Activated CD4-positive, alpha-beta T cell treated with anti-CD3 and anti-CD28 coated beads for 36 hours (primary cell): ENCODE measurements at regions not wholly inside any gene's neighbourhood (a gene's known extent, or its start where the extent isn't known, plus 50 kb on each side); places are given as distances from the start of the nearest gene placed in this dataset.

ENCODE experiments used
- ATAC-seq: fragments of 200-7000 bp; cut with Tn5 transposase; one replicate; pipeline ENCODE4 v1.10.0; 2021; ENCODE audit warnings: mild to moderate bottlenecking, moderate library complexity
- CTCF ChIA-PET: fragments of 350-600 bp; sonication (Branson Sonifier 250); formaldehyde crosslinking; loops from one replicate; lab custom pipeline; 2021; ENCODE audit warnings: antibody characterized with exemption; lab: Charles Lee
- POLR2A ChIA-PET: fragments of 350-600 bp; sonication (Branson Sonifier 250); formaldehyde crosslinking; loops from one replicate; lab custom pipeline; 2021; ENCODE audit warnings: antibody characterized with exemption, inconsistent platforms; lab: Charles Lee
- DNase-seq: peaks from one replicate; pipeline ENCODE4 v3.0.0-alpha.2; 2020
- H3K27ac Mint-ChIP-seq: one replicate; pipeline ENCODE4 v1.8.0; 2021; ENCODE audit warnings: mixed read lengths
- H3K27me3 Mint-ChIP-seq: one replicate; pipeline ENCODE4 v1.8.0; 2021; ENCODE audit warnings: mixed read lengths
- H3K36me3 Mint-ChIP-seq: one replicate; pipeline ENCODE4 v1.8.0; 2021; ENCODE audit warnings: low read depth, mixed read lengths
- H3K4me1 Mint-ChIP-seq: one replicate; pipeline ENCODE4 v1.8.0; 2021; ENCODE audit warnings: mixed read lengths
- H3K4me3 Mint-ChIP-seq: one replicate; pipeline ENCODE4 v1.8.0; 2021; ENCODE audit warnings: mild to moderate bottlenecking, moderate library complexity, mixed read lengths
- H3K9me3 Mint-ChIP-seq: one replicate; pipeline ENCODE4 v1.8.0; 2021; ENCODE audit warnings: low read depth, mixed read lengths
- intact Hi-C, 2 experiments: fragments of 100-400 bp; cut with DNase I in 1 of 2; cut with micrococcal nuclease in 1 of 2; formaldehyde crosslinking; loops; one replicate each; pipeline versions ENCODE4 v1.14.2 to v1.15.1; 2022 to 2024; cut with DNase I, micrococcal nuclease

DNA sequence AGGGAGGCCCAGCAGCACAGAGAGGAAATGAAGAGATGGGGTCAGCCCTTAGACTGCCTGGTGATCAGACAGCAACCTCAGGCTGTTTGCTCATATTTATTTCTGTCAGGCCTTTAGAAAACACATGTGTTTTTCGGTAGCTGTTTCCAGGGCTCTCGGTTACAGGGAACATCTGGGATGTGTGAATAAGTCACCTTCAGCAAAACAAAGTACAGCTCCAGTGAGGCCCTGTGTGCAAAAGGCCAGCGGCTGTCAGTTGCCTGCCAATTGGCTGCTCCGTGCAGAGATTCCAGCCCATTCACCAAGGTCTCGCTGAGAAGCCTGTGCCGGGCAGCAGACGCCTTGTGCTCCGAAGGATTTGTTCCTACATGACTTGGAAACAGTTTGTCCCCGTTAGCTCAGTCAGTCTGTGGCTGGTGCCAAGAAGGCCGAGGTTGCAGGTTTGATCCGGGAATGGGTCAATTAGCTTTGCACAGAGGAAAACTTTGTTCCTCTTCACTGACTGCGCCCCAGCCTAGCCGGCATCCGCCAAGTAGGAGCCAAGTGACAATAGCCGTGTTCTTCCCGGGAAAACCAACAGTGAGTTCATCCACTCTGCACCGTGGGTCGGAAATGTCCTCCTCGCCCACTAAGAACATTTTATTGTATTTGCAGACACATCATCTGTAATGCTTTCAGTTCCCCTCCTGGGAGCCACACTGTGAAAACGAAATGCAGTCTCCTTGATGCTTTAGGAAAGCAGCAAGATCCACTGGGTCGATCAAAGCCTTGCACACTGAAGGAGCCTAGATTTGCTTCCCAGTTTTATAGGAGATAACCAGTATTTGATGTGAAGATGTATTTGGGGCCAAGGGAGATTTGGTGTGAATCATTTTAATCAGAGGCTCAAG is 315.4 kb upstream of the CDYL start:
- ChIA-PET POLR2A (no interaction called here), CTCF (no interaction called here)
- Mint-ChIP-seq H3K36me3 (no peaks in the 10 kb centered on the region), H3K27ac (no peak overlapping the region), H3K4me1 (no peaks in the 10 kb centered on the region), H3K4me3 (no peak overlapping the region), H3K9me3 (no peaks in the 10 kb centered on the region), H3K27me3 (peaks cover 9% of the 10 kb centered on the region)
- DNase-seq (no peak), ATAC-seq (no peak)
- intact Hi-C loops, result no loop called here

DNA sequence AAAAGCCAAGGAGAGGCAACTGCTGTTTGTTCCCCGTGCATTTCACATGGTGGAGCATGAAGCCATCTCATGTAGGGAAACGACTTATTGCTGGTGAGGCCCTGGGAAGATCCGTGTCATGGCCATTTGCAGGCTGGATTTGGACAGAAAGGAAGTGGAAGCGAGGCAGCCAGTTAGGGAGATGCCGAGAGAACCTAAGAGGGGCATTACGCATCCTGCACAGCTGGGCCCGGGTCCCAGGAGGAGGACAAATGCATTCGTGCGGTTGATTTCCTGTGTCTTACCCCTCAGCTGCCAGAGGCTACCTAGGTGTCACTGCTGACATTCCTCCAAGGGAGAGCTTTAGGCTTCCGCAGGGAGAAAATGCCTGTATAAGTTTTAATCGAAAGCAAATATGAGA is 316.2 kb upstream of the CDYL start:
- no peaks in the 10 kb centered on the region for H3K36me3 Mint-ChIP-seq
- ChIA-PET POLR2A (no interaction called here), CTCF (no interaction called here)
- H3K4me1 Mint-ChIP-seq, result no peaks in the 10 kb centered on the region
- H3K4me3 Mint-ChIP-seq, result no peak overlapping the region
- DNase-seq (no peak), ATAC-seq (no peak)
- peaks cover 12% of the 10 kb centered on the region for H3K27me3 Mint-ChIP-seq
- no peak overlapping the region for H3K27ac Mint-ChIP-seq
- intact Hi-C loops, result no loop called here
- H3K9me3 Mint-ChIP-seq, result no peaks in the 10 kb centered on the region

DNA sequence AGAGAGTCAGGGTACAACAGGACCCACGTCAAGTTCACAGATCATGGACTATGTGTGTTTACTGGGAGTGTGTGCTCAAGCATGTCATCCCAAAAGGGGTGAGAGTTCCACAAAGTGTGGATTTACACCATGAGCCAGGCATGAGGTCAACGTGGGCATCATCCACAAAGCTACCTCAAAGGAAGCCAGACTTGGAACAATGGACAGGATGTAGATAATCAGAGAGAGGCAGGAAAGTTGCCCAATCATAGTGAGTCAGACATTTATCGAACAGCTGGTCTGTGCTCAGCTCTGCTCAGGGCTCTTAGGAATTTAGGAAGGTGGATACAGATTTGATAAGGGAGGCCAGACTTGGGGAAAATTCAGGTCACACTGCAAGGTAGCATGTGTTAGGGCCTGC is 317.2 kb upstream of the CDYL start:
- Mint-ChIP-seq H3K4me3 (no peak overlapping the region), H3K4me1 (no peaks in the 10 kb centered on the region), H3K9me3 (no peaks in the 10 kb centered on the region), H3K27ac (no peak overlapping the region), H3K27me3 (peaks cover 16% of the 10 kb centered on the region), H3K36me3 (no peaks in the 10 kb centered on the region)
- ATAC-seq (no peak), DNase-seq (no peak)
- ChIA-PET CTCF (no interaction called here), POLR2A (no interaction called here)
- intact Hi-C loops, result no loop called here

DNA sequence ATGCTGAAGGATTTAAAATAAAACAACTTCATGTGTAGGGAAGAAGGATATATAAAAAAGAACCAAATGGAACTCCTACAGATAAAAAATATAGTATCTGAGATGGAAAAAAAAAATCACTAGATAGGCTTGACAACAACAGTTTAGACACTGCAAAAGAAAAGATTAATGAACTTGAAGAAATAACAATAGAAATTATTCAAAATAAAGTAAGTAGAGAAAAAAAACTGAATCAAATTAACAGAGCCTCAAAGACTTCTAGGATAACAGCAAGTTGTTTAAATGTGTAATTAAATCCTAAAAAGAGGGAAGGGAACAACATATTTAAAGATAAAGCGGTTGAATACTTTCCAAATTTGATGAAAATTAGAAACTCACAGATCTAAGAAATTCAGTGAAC is 316.3 kb upstream of the ECI2 start:
- Mint-ChIP-seq H3K36me3 (no peaks in the 10 kb centered on the region), H3K27ac (no peak overlapping the region), H3K9me3 (peaks cover 10% of the 10 kb centered on the region), H3K4me3 (no peak overlapping the region), H3K27me3 (peaks cover 38% of the 10 kb centered on the region), H3K4me1 (no peaks in the 10 kb centered on the region)
- ATAC-seq (no peak), DNase-seq (no peak)
- ChIA-PET CTCF (no interaction called here), POLR2A (no interaction called here)
- intact Hi-C loops, result no loop called here

DNA sequence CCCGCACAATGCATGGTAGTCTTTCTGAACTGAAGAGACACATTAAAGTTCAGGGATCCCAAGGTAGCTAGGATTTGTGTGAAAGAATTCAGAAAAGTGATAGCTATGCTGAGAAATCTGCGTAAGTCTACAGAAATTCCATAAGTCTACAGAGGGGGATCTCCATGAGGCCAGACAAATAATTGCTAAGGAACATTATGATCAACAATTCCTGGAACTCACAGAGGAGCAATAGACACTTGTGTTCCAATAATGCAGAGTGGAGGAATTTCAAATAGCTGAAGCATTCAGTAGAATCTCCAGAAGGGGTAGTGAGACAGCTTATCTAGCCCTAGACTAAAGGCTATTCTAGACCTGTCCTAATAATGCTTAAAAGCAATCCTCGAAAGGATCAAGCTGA is 315.7 kb upstream of the ECI2 start:
- intact Hi-C loops, result no loop called here
- CTCF ChIA-PET, result no interaction called here
- H3K4me3 Mint-ChIP-seq, result no peak overlapping the region
- no peaks in the 10 kb centered on the region for H3K4me1 Mint-ChIP-seq
- ATAC-seq (no peak), DNase-seq (no peak)
- no peaks in the 10 kb centered on the region for H3K36me3 Mint-ChIP-seq
- peaks cover 10% of the 10 kb centered on the region for H3K9me3 Mint-ChIP-seq
- no peak overlapping the region for H3K27ac Mint-ChIP-seq
- peaks cover 38% of the 10 kb centered on the region for H3K27me3 Mint-ChIP-seq
- POLR2A ChIA-PET, result no interaction called here

DNA sequence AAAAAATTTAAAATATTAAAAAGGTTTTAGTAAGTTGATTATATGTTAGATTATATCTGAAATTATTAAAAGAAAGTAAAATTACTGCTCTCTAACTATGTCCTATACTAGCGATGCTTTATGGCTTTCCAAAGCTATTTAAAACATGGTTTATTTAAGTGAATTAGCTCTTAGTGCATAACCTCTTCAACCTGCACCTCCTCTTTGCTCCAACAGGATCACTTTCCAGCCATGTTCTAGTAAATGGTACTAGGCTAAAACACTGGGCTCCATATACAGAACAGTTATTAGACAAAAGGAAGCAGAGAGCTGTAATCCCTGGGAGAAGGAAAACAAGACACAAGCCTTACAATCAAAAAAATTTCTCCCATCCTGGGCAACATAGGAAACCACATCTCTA is 314.9 kb upstream of the ECI2 start:
- H3K4me3 Mint-ChIP-seq, result no peak overlapping the region
- ChIA-PET CTCF (no interaction called here), POLR2A (no interaction called here)
- intact Hi-C loops, result no loop called here
- no peak overlapping the region for H3K27ac Mint-ChIP-seq
- H3K27me3 Mint-ChIP-seq, result peaks cover 37% of the 10 kb centered on the region
- ATAC-seq (no peak), DNase-seq (no peak)
- peaks cover 10% of the 10 kb centered on the region for H3K9me3 Mint-ChIP-seq
- H3K4me1 Mint-ChIP-seq, result no peaks in the 10 kb centered on the region
- no peaks in the 10 kb centered on the region for H3K36me3 Mint-ChIP-seq

DNA sequence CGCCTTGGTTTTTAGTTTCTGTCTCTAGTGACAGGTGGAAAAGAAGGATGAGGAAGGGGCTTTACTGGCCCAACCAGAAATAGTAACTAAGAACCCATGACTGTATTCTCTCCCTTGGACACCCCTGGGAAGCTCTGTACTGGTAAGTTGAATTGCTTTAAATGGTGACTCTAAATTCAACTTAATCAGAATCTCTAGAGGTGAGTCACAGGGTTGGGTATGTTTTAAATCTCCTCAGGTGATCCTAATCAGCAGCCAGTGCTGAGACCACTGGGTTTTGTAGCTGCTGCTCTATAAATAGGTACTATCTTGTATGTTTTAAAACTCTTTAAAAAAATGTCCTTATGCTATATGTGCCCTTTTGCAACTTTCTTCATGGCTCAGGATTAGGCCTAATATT is 314.0 kb upstream of the ECI2 start:
- H3K27ac Mint-ChIP-seq, result no peak overlapping the region
- intact Hi-C loops, result no loop called here
- no peak overlapping the region for H3K4me3 Mint-ChIP-seq
- ChIA-PET CTCF (no interaction called here), POLR2A (no interaction called here)
- no peaks in the 10 kb centered on the region for H3K36me3 Mint-ChIP-seq
- ATAC-seq, result no peak
- peaks cover 33% of the 10 kb centered on the region for H3K27me3 Mint-ChIP-seq
- H3K9me3 Mint-ChIP-seq, result peaks cover 10% of the 10 kb centered on the region
- DNase-seq, result no peak
- H3K4me1 Mint-ChIP-seq, result no peaks in the 10 kb centered on the region

DNA sequence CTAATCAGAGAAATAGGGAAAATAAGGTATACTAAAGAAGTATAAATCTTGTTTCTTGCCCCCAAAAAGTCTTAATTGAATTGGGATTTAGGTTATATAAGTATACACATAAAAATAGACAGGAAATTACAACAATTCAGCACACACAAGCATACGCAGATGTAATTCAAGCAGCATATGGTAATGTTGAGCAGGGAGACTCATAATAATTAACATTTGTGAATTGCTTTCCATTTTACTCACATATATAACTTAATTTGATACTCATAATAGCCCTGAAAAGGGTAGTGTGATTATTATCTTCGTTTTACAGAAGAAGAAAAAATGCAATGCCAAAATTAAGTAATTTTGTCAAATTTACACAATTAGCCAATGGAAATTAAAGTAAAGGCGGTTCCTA is 313.5 kb upstream of the ECI2 start:
- Mint-ChIP-seq H3K36me3 (no peaks in the 10 kb centered on the region), H3K4me3 (no peak overlapping the region), H3K9me3 (peaks cover 10% of the 10 kb centered on the region), H3K4me1 (no peaks in the 10 kb centered on the region), H3K27me3 (peaks cover 29% of the 10 kb centered on the region), H3K27ac (no peak overlapping the region)
- intact Hi-C loops, result no loop called here
- ChIA-PET CTCF (no interaction called here), POLR2A (no interaction called here)
- no peak for ATAC-seq
- no peak for DNase-seq

DNA sequence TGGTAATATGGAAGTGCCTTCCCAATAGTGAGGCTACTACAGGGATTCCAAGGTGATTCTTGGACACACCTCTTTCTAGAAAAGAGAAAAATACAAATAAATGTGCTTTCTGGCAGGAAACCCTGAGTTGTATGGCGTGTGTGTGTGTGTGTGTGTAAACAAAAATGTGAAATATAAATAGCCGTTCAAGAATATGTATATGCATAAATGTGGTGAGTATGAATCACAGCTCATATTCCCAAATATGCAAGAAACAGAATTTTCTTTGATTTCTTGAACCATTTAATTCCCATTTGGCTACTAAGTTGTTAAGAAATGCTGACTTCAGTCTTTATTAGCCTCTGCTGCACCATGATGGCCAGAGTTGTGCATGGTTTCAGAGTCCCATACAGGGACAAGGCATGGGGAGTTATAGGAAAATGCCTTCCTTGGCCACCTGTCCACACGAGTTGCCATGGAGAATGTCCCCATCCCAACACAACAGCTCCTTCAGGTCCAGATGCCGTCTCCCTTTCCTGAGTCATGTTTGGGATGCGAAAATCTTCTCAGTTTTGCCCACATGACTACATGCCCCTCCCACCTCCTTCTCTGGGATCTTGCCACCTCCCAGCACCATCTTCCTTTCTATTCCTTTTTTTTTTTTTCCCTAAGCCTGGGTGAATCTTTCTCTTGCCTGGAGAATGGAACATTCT is 312.4 kb upstream of the ECI2 start:
- Mint-ChIP-seq H3K27ac (no peak overlapping the region), H3K4me1 (no peaks in the 10 kb centered on the region), H3K9me3 (peaks cover 10% of the 10 kb centered on the region), H3K4me3 (no peak overlapping the region), H3K36me3 (no peaks in the 10 kb centered on the region), H3K27me3 (peaks cover 25% of the 10 kb centered on the region)
- ATAC-seq (no peak), DNase-seq (no peak)
- intact Hi-C loops, result no loop called here
- CTCF ChIA-PET, result no interaction called here
- POLR2A ChIA-PET, result no interaction called here

DNA sequence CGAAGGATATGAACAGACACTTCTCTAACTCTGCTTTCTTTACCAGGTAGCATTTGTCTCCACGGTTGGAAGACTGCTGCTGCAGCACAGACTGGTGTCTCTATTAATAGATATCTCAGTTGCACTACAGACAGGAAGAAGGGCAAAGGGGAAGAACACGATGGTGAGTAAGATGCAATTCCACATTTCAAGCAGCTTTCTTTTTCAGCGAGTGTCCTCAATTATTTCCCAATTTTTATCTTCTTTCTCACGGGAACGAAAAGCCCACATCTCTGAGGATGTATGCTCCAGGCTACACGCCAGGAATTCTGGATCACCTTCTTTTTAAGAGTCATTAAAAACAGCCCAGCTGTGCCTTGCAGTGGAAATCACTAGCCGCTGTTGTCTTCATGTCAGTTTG is 311.6 kb upstream of the ECI2 start:
- Mint-ChIP-seq H3K9me3 (peaks cover 8% of the 10 kb centered on the region), H3K27ac (no peak overlapping the region), H3K4me1 (no peaks in the 10 kb centered on the region), H3K27me3 (peaks cover 21% of the 10 kb centered on the region), H3K4me3 (no peak overlapping the region), H3K36me3 (no peaks in the 10 kb centered on the region)
- intact Hi-C loops, result no loop called here
- ATAC-seq (no peak), DNase-seq (no peak)
- ChIA-PET CTCF (no interaction called here), POLR2A (no interaction called here)

DNA sequence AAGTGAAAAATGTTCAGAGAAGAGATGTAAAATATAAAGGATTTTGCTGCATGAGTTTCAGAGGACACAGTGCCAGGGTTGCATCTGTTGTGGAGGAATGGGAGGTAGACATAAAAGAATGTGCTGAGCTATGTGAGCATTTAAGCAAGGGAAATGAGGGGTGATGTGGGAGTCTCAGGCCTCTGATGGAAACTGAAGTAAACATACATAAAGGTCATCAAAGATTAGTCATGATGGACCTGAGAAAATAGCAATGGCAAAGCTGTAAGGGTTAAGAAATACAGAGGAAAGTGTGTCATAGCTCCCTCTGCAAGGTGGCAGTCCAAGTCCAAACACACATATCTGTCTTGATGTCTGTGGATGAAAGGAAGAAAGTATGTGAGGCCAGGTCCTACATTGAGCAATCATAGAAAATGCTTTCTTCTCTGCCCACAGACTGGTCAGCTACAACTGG is 306.6 kb upstream of the ECI2 start:
- Mint-ChIP-seq H3K4me1 (no peaks in the 10 kb centered on the region), H3K27ac (no peak overlapping the region), H3K27me3 (peaks cover 4% of the 10 kb centered on the region), H3K9me3 (no peaks in the 10 kb centered on the region), H3K4me3 (no peak overlapping the region), H3K36me3 (no peaks in the 10 kb centered on the region)
- DNase-seq, result no peak
- ChIA-PET CTCF (interaction anchor here (0.7 kb wide), 1 partner anchor 127 kb away, joined by 3 read pairs; no protein-coding TSS in a partner anchor), POLR2A (no interaction called here)
- intact Hi-C loops, result no loop called here
- ATAC-seq, result no peak

DNA sequence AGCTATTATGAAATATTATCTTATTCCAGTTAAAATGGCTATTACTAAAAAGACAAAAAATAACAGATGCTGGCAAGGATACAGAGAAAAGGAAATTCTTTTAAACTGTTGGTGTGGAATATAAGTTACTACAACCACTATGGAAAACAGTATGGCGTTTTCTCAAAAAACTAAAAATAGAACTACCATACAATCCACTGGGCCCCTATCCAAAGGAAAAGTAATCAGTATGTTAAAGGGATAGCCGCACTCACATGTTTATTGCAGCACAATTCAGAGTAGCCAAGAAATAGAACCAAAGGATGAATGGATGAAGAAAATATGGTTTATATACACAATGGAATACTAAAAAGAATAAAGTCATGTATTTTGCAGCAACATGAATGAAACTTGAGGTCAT is 303.8 kb upstream of the ECI2 start:
- no peak overlapping the region for H3K27ac Mint-ChIP-seq
- no peaks in the 10 kb centered on the region for H3K9me3 Mint-ChIP-seq
- POLR2A ChIA-PET, result no interaction called here
- CTCF ChIA-PET, result no interaction called here
- H3K4me3 Mint-ChIP-seq, result no peak overlapping the region
- DNase-seq, result no peak
- no peaks in the 10 kb centered on the region for H3K36me3 Mint-ChIP-seq
- H3K4me1 Mint-ChIP-seq, result no peaks in the 10 kb centered on the region
- peaks cover 4% of the 10 kb centered on the region for H3K27me3 Mint-ChIP-seq
- ATAC-seq, result no peak
- intact Hi-C loops, result no loop called here
